Neural cell (in vitro differentiated cells): ENCODE measurements at regions not wholly inside any gene's neighbourhood (a gene's known extent, or its start where the extent isn't known, plus 50 kb on each side); places are given as distances from the start of the nearest gene placed in this dataset.

Experiments used
- EP300 ChIP-seq: fragments of 450-650 bp; conservative IDR thresholded peaks from 2 replicates; pipeline ENCODE4 v1.6.1; 2014; ENCODE audit warnings: antibody characterized with exemption, mild to moderate bottlenecking, moderate library complexity; ENCODE audit not compliant: poor library complexity, severe bottlenecking
- TF ChIP-seq, protein P1 (sequence below): fragments of 450-650 bp; IDR thresholded peaks from 2 replicates; pipeline ENCODE4 v1.5.1; 2014; ENCODE audit warnings: antibody characterized with exemption, mild to moderate bottlenecking, moderate library complexity; ENCODE audit not compliant: poor library complexity, severe bottlenecking

DNA sequence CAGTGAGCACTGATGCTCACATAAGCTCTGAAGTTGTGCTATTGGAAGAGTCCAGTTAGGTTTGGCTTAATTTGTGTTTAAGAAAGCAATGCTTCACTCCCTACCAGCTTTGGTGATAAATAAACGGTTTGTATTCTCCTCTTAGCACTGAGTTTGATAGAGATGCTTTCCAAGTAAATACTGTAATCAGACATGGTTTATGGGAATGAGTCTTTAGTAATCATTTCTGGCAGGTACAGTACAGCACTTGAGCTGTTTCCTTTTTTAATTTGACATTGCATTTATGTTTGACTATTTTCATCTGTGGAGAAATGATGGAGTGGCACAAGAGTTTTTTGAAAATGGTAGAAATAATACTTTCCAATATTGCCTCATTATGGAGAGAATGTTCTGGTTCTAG, 455.3 kb downstream of the ACTRT1 start:
- no peak for TF ChIP-seq EP300
- TF ChIP-seq, protein P1, sequence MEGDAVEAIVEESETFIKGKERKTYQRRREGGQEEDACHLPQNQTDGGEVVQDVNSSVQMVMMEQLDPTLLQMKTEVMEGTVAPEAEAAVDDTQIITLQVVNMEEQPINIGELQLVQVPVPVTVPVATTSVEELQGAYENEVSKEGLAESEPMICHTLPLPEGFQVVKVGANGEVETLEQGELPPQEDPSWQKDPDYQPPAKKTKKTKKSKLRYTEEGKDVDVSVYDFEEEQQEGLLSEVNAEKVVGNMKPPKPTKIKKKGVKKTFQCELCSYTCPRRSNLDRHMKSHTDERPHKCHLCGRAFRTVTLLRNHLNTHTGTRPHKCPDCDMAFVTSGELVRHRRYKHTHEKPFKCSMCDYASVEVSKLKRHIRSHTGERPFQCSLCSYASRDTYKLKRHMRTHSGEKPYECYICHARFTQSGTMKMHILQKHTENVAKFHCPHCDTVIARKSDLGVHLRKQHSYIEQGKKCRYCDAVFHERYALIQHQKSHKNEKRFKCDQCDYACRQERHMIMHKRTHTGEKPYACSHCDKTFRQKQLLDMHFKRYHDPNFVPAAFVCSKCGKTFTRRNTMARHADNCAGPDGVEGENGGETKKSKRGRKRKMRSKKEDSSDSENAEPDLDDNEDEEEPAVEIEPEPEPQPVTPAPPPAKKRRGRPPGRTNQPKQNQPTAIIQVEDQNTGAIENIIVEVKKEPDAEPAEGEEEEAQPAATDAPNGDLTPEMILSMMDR = no peak
